Loucy (cell line): ENCODE measurements at regions not wholly inside any gene's neighbourhood (a gene's known extent, or its start where the extent isn't known, plus 50 kb on each side); places are given as distances from the start of the nearest gene placed in this dataset.

Source experiments
- EZH2phosphoT487 ChIP-seq: fragments of 200-600 bp; IDR thresholded peaks from 2 replicates; pipeline ENCODE4 v1.6.1; 2018; ENCODE audit warnings: antibody characterized with exemption, mild to moderate bottlenecking, moderate library complexity, borderline replicate concordance
- TF ChIP-seq, protein P1 (sequence below): fragments of 200-600 bp; sonication (generic); conservative IDR thresholded peaks from 2 replicates; pipeline ENCODE4 v1.5.1; 2014; ENCODE audit warnings: mild to moderate bottlenecking, antibody characterized with exemption, low read length

DNA sequence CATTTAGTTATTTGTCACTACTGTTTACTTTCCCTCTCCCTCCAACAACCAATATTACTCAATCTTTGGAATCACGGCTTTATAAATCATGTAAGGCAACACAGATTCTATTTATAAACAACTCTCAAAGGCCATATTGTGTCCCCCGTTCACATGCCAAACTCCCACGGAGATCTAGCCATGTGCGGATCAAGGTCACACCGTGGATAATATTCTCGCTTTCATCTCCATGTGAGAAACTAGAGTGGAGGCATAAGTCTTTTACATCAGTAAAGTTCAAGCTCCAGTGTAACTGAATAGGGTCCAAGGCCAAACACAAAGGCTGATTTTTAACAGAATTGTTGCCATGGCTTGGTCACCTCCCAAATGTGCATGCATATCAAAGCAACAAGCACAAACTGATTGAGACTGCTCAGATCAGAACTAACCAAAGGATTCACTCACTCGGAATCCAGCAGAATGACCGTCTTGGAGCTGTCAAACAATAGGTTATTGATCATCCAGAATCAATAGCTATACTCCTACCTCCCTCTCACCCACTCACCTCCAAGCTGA lies 569.5 kb upstream of the LRRN3 start:
- TF ChIP-seq EZH2phosphoT487, result no peak
- TF ChIP-seq, protein P1, sequence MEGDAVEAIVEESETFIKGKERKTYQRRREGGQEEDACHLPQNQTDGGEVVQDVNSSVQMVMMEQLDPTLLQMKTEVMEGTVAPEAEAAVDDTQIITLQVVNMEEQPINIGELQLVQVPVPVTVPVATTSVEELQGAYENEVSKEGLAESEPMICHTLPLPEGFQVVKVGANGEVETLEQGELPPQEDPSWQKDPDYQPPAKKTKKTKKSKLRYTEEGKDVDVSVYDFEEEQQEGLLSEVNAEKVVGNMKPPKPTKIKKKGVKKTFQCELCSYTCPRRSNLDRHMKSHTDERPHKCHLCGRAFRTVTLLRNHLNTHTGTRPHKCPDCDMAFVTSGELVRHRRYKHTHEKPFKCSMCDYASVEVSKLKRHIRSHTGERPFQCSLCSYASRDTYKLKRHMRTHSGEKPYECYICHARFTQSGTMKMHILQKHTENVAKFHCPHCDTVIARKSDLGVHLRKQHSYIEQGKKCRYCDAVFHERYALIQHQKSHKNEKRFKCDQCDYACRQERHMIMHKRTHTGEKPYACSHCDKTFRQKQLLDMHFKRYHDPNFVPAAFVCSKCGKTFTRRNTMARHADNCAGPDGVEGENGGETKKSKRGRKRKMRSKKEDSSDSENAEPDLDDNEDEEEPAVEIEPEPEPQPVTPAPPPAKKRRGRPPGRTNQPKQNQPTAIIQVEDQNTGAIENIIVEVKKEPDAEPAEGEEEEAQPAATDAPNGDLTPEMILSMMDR, result no peak
